ENCODE measurements at regions not wholly inside any gene's neighbourhood (a gene's known extent, or its start where the extent isn't known, plus 50 kb on each side); places are given as distances from the start of the nearest gene placed in this dataset.

DNA sequence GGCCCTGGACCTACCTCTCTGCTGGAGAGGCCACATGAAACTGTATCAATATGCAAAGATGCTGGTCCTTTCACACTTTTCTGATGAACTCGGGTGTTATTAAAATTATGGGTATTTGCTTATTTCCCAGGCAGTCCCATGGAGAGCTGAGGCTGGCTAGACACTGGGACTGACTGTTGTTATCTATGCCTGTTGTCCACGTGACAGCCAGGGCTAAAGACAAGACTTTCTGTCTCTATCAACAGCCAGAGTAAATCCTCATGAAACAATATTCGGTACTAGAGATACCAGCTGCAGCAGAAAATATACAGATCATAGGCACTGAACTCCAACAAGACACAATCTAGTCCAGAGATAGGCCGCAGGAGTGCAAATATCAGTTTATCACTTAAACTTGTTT is 236.4 kb downstream of the FOXA2 start:
- Histone ChIP-seq H3K27ac (no peak overlapping the region), H3K4me3 (replicated peaks in 1 of 3) (no peak overlapping the region), H3K27me3 (no peaks in the 10 kb centered on the region), H3K4me1 (no peaks in the 10 kb centered on the region), H3K36me3 (no peaks in the 10 kb centered on the region), H3K9me3 (no peaks in the 10 kb centered on the region)
- TF ChIP-seq POLR2A (IDR thresholded peaks at IDR 0.05) = no peak
- TF ChIP-seq, protein P1, sequence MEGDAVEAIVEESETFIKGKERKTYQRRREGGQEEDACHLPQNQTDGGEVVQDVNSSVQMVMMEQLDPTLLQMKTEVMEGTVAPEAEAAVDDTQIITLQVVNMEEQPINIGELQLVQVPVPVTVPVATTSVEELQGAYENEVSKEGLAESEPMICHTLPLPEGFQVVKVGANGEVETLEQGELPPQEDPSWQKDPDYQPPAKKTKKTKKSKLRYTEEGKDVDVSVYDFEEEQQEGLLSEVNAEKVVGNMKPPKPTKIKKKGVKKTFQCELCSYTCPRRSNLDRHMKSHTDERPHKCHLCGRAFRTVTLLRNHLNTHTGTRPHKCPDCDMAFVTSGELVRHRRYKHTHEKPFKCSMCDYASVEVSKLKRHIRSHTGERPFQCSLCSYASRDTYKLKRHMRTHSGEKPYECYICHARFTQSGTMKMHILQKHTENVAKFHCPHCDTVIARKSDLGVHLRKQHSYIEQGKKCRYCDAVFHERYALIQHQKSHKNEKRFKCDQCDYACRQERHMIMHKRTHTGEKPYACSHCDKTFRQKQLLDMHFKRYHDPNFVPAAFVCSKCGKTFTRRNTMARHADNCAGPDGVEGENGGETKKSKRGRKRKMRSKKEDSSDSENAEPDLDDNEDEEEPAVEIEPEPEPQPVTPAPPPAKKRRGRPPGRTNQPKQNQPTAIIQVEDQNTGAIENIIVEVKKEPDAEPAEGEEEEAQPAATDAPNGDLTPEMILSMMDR (IDR thresholded peaks at IDR 0.05) = no peak
- DNase-seq = no peak
- intact Hi-C loops (cut with DNase I) = no loop called here
- WGBS, 2 donors = 72 to 84% methylated on average over 4 of the region's 4 CpGs

DNA sequence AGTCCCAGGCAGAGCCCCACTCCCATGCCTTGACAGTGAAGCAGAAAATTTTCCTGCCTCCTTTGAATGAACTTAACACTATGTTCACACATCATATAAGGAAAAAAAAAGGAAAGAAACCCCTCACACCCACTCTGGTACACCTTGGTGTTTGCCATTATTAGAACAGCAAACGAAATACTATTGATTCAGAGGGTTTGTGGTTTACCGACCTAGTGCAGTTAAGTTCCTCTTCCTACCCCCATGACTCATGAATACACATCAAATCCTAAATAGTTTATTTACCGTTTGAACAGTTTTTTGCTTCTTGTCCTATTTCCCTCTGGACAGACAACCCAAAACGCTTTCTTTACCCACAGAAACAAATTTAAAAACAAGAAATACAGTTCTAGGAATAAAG is 237.7 kb downstream of the FOXA2 start:
- intact Hi-C loops (cut with DNase I) = no loop called here
- DNase-seq = no peak
- TF ChIP-seq, protein P1 (IDR thresholded peaks at IDR 0.05) = no peak
- TF ChIP-seq POLR2A (IDR thresholded peaks at IDR 0.05) = no peak
- no peaks in the 10 kb centered on the region for H3K36me3 ChIP-seq
- 73 to 77% methylated on average over 4 of the region's 4 CpGs for WGBS, 2 donors
- no peaks in the 10 kb centered on the region for H3K4me1 ChIP-seq
- H3K9me3 ChIP-seq = no peaks in the 10 kb centered on the region
- H3K27me3 ChIP-seq = no peaks in the 10 kb centered on the region
- H3K27ac ChIP-seq = no peak overlapping the region
- no peak overlapping the region for H3K4me3 ChIP-seq (replicated peaks in 1 of 3)

DNA sequence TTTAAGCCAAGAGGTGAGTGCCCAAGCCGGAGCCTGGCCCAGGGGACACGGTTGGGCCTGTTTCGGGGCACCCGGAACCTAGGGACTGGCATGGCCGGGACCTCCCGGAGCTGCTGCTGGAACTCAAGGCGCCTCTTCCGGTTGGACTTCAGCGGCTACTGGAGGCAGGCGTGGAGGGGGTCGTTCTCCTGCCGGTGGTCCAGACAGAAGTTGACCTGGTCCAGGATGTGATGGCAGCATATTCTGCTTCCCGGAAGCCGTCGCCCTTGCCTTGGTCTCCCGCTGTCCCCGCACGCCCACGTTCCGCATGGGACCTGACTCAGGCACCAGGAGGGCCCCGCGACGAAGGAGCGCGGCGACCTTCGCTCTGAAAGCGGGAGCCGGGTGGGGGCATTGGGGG is 240.8 kb downstream of the FOXA2 start:
- intact Hi-C loops (cut with DNase I) = loop anchor here (5.0 kb wide), 1 partner anchor 344 kb away; no protein-coding TSS in a partner anchor
- Histone ChIP-seq H3K27ac (no peak overlapping the region), H3K36me3 (no peaks in the 10 kb centered on the region), H3K4me1 (no peaks in the 10 kb centered on the region), H3K9me3 (no peaks in the 10 kb centered on the region), H3K27me3 (no peaks in the 10 kb centered on the region), H3K4me3 (replicated peaks in 1 of 3) (no peak overlapping the region)
- 94 to 96% methylated on average over 23 to 24 of the region's 29 CpGs for whole genome bisulfite sequencing, 2 donors
- no peak for TF ChIP-seq POLR2A (IDR thresholded peaks at IDR 0.05)
- TF ChIP-seq, protein P1 (IDR thresholded peaks at IDR 0.05) = no peak
- no peak for DNase-seq

DNA sequence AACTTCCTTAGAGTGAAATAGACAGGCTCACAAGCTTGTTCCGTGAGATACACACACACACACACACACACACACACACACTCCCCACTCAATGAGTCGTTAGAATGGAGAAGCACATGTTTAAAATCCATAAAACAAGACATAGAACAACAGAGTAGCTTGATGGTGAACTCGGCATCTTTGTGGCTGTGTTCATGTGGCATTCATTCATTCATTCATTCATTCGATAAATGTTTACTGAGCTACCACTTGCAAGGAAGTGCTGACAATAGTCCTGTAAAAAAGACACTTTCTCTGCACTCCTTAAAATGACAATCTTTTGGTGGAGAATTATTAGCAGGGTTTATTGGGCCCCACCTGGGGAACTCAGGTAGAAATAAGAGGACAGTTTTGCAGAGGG is 242.0 kb downstream of the FOXA2 start:
- WGBS, 2 donors = 65 to 74% methylated on average over 4 of the region's 4 CpGs
- intact Hi-C loops (cut with DNase I) = loop anchor here (5.0 kb wide), 1 partner anchor 345 kb away; no protein-coding TSS in a partner anchor
- TF ChIP-seq, protein P1 (IDR thresholded peaks at IDR 0.05) = no peak
- no peak for TF ChIP-seq POLR2A (IDR thresholded peaks at IDR 0.05)
- Histone ChIP-seq H3K27ac (no peak overlapping the region), H3K27me3 (no peaks in the 10 kb centered on the region), H3K4me3 (replicated peaks in 1 of 3) (no peak overlapping the region), H3K36me3 (no peaks in the 10 kb centered on the region), H3K9me3 (no peaks in the 10 kb centered on the region), H3K4me1 (no peaks in the 10 kb centered on the region)
- DNase-seq = no peak

DNA sequence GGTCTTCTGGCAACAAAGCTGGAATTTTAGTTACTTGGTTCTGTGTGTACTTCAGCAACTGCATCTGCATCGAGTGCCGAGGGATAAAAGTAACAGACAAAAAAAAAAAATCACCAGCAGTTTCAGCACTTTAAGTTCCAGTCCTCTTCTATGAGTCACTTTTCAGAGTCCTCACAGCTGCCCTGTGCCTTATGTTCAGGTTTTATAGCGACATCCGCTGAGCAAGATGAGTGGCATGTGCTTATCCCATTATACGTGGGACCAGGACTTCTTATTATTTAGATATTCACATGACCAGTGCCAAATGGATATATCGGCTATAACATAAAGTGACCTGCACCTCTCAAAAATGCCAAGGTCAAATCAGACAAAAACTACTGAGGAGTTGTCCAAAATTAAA is 242.9 kb downstream of the FOXA2 start:
- WGBS, 2 donors = 67 to 70% methylated on average over 6 of the region's 6 CpGs
- intact Hi-C loops (cut with DNase I) = loop anchor here (5.0 kb wide), 1 partner anchor 346 kb away; no protein-coding TSS in a partner anchor
- Histone ChIP-seq H3K4me1 (no peaks in the 10 kb centered on the region), H3K27ac (no peak overlapping the region), H3K9me3 (no peaks in the 10 kb centered on the region), H3K4me3 (replicated peaks in 1 of 3) (no peak overlapping the region), H3K36me3 (no peaks in the 10 kb centered on the region), H3K27me3 (no peaks in the 10 kb centered on the region)
- TF ChIP-seq, protein P1 (IDR thresholded peaks at IDR 0.05) = no peak
- no peak for TF ChIP-seq POLR2A (IDR thresholded peaks at IDR 0.05)
- no peak for DNase-seq

Data from thyroid gland (tissue), 4 donors.